GM12878 (cell line): ENCODE measurements at regions not wholly inside any gene's neighbourhood (a gene's known extent, or its start where the extent isn't known, plus 50 kb on each side); places are given as distances from the start of the nearest gene placed in this dataset.
A peak's percentile ranks its signal among the peaks of the same experiment; 100 is the strongest.

Experiments used
- ASH2L ChIP-seq: fragments of 300-600, 200-600 bp; sonication (generic); IDR thresholded peaks from 2 replicates; pipeline ENCODE4 v1.6.1; 2017; ENCODE audit warnings: low read depth, mild to moderate bottlenecking, borderline replicate concordance
- BACH1 ChIP-seq: fragments of 450-650 bp; IDR thresholded peaks from 2 replicates; pipeline ENCODE4 v1.6.1; 2017; ENCODE audit warnings: mild to moderate bottlenecking, borderline replicate concordance
- CREB1 ChIP-seq: IDR thresholded peaks from 2 replicates; pipeline ENCODE4 v1.6.1; 2012; ENCODE audit warnings: low read depth, mild to moderate bottlenecking, inconsistent platforms
- CTCF ChIP-seq, 3 experiments: IDR thresholded peaks in 2 of 3; conservative IDR thresholded peaks in 1 of 3; 2 replicates each; pipeline ENCODE4 v1.5.1; 2011; ENCODE audit warnings: low read depth in 3 of 3, low read length in 3 of 3, mild to moderate bottlenecking in 3 of 3, control low read depth in 2 of 3, moderate library complexity in 2 of 3, inconsistent platforms in 1 of 3, mixed read lengths in 1 of 3; ENCODE audit not compliant: control insufficient read depth in 2 of 3, insufficient read depth in 1 of 3; ENCODE audit errors: extremely low read depth in 1 of 3
- EP300 ChIP-seq, 2 experiments: fragments of 150-350 bp in 1 of 2; IDR thresholded peaks; 2 replicates each; pipeline ENCODE4 v1.6.1; 2011 to 2012; ENCODE audit warnings: low read depth in 2 of 2, low read length in 2 of 2, borderline replicate concordance in 1 of 2, improper control_type of control experiment in 1 of 2, inconsistent platforms in 1 of 2; ENCODE audit not compliant: control insufficient read depth in 1 of 2
- FOXM1 ChIP-seq: IDR thresholded peaks from 2 replicates; pipeline ENCODE4 v1.6.1; 2012; ENCODE audit warnings: low read depth, mild to moderate bottlenecking, inconsistent platforms, low read length, moderate library complexity
- GABPA ChIP-seq: IDR thresholded peaks from 2 replicates; pipeline ENCODE4 v1.6.1; 2014; ENCODE audit warnings: antibody characterized with exemption, low read depth, mild to moderate bottlenecking, inconsistent platforms
- HDAC2 ChIP-seq: fragments of 200-600 bp; sonication (generic); IDR thresholded peaks from 2 replicates; pipeline ENCODE4 v1.6.1; 2017
- NR2F1 ChIP-seq: fragments of 450-650 bp; conservative IDR thresholded peaks from 2 replicates; pipeline ENCODE4 v1.6.1; 2017; ENCODE audit warnings: mild to moderate bottlenecking
- NRF1 ChIP-seq: conservative IDR thresholded peaks from 2 replicates; pipeline ENCODE4 v1.6.1; 2011; ENCODE audit warnings: mild to moderate bottlenecking, low read depth, low read length, improper control_type of control experiment
- PML ChIP-seq: IDR thresholded peaks from 2 replicates; pipeline ENCODE4 v1.6.1; 2012; ENCODE audit warnings: low read length, inconsistent platforms
- POU2F2 ChIP-seq: IDR thresholded peaks from 3 replicates; pipeline ENCODE4 v1.6.1; 2011; ENCODE audit warnings: low read depth, mild to moderate bottlenecking, low read length, borderline replicate concordance
- RB1 ChIP-seq: fragments of 450-650 bp; formaldehyde crosslinking; IDR thresholded peaks from 2 replicates; pipeline ENCODE4 v1.6.1; 2017; ENCODE audit warnings: mild to moderate bottlenecking, borderline replicate concordance
- SMAD1 ChIP-seq: fragments of 450-650 bp; IDR thresholded peaks from 2 replicates; pipeline ENCODE4 v1.6.1; 2018; ENCODE audit warnings: mild to moderate bottlenecking, low read depth; ENCODE audit not compliant: partially characterized antibody
- SP1 ChIP-seq: IDR thresholded peaks from one replicate; pipeline ENCODE4 v1.6.1; 2011; ENCODE audit warnings: low read depth, low read length
- SPI1 ChIP-seq: IDR thresholded peaks from 2 replicates; pipeline ENCODE4 v1.6.1; 2011; ENCODE audit warnings: low read depth, mild to moderate bottlenecking, low read length, moderate library complexity, borderline replicate concordance; ENCODE audit not compliant: insufficient read depth
- SREBF1 ChIP-seq: IDR thresholded peaks from 2 replicates; pipeline ENCODE4 v1.6.1; 2012; ENCODE audit warnings: mild to moderate bottlenecking, low read length
- USF2 ChIP-seq: IDR thresholded peaks from 2 replicates; pipeline ENCODE4 v1.6.1; 2011; ENCODE audit warnings: low read depth, low read length, improper control_type of control experiment, borderline replicate concordance
- ZBED1 ChIP-seq: IDR thresholded peaks from 2 replicates; pipeline ENCODE4 v1.6.1; 2016; ENCODE audit warnings: borderline replicate concordance
- TF ChIP-seq, protein P1 (sequence below): fragments of 450-650 bp; IDR thresholded peaks from 2 replicates; pipeline ENCODE4 v1.6.1; 2017; ENCODE audit warnings: low read depth, mild to moderate bottlenecking, moderate library complexity
- TF ChIP-seq, protein P2 (sequence below): IDR thresholded peaks from 2 replicates; pipeline ENCODE4 v1.6.1; 2012; ENCODE audit warnings: low read depth, low read length, improper control_type of control experiment
- TF ChIP-seq, protein P3 (sequence below): IDR thresholded peaks from 2 replicates; pipeline ENCODE4 v1.6.1; 2011; ENCODE audit warnings: mild to moderate bottlenecking, low read depth, low read length, moderate library complexity; ENCODE audit not compliant: insufficient replicate concordance
- TF ChIP-seq, protein P4 (sequence below): fragments of 450-650 bp; IDR thresholded peaks from 2 replicates; pipeline ENCODE4 v1.6.1; 2016; ENCODE audit warnings: mild to moderate bottlenecking

DNA sequence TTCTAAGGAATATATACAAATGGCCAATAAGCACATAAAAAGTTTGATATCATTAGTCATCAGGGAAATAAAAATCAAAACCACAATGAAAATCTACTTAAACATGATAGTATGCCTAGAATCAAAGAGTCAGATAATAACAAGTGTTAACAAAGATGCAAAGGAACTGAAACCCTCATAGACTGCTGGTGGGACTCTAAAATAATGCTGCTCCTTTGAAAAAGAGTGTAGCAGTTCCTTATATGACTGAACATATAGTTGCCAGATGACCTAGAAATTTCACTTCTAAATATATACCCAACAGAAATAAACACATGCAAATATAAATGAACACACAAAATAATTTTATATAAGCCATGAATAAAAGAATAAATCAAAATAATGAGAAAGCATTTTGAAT lies 205.1 kb upstream of the CTSO start (continued):
- TF ChIP-seq, protein P1, sequence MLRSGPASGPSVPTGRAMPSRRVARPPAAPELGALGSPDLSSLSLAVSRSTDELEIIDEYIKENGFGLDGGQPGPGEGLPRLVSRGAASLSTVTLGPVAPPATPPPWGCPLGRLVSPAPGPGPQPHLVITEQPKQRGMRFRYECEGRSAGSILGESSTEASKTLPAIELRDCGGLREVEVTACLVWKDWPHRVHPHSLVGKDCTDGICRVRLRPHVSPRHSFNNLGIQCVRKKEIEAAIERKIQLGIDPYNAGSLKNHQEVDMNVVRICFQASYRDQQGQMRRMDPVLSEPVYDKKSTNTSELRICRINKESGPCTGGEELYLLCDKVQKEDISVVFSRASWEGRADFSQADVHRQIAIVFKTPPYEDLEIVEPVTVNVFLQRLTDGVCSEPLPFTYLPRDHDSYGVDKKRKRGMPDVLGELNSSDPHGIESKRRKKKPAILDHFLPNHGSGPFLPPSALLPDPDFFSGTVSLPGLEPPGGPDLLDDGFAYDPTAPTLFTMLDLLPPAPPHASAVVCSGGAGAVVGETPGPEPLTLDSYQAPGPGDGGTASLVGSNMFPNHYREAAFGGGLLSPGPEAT, result peak; percentile 28; the same call in 1 of the 2 replicates
- no peak for TF ChIP-seq HDAC2
- no peak for TF ChIP-seq POU2F2
- no peak for TF ChIP-seq SREBF1
- TF ChIP-seq USF2, result no peak
- no peak for TF ChIP-seq ZBED1
- TF ChIP-seq SMAD1, result no peak
- no peak for TF ChIP-seq CTCF (IDR thresholded peaks at IDR 0.05 in 2 of 3, conservative IDR thresholded peaks at IDR 0.05 in 1 of 3; ENCODE audit: control insufficient read depth in 2 of 3, extremely low read depth in 1 of 3, insufficient read depth in 1 of 3, low read depth in 3 of 3, low read length in 3 of 3)
- TF ChIP-seq, protein P2, sequence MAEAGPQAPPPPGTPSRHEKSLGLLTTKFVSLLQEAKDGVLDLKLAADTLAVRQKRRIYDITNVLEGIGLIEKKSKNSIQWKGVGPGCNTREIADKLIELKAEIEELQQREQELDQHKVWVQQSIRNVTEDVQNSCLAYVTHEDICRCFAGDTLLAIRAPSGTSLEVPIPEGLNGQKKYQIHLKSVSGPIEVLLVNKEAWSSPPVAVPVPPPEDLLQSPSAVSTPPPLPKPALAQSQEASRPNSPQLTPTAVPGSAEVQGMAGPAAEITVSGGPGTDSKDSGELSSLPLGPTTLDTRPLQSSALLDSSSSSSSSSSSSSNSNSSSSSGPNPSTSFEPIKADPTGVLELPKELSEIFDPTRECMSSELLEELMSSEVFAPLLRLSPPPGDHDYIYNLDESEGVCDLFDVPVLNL, result no peak
- no peak for TF ChIP-seq CREB1
- no peak for TF ChIP-seq NRF1
- peak; percentile 23; the same call in 1 of the 2 replicates for TF ChIP-seq FOXM1
- no peak for TF ChIP-seq BACH1
- TF ChIP-seq, protein P3, sequence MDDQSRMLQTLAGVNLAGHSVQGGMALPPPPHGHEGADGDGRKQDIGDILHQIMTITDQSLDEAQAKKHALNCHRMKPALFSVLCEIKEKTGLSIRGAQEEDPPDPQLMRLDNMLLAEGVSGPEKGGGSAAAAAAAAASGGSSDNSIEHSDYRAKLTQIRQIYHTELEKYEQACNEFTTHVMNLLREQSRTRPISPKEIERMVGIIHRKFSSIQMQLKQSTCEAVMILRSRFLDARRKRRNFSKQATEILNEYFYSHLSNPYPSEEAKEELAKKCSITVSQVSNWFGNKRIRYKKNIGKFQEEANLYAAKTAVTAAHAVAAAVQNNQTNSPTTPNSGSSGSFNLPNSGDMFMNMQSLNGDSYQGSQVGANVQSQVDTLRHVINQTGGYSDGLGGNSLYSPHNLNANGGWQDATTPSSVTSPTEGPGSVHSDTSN, result no peak
- no peak for TF ChIP-seq GABPA
- TF ChIP-seq EP300 (IDR thresholded peaks at IDR 0.05; ENCODE audit: borderline replicate concordance in 1 of 2, control insufficient read depth in 1 of 2, low read depth in 2 of 2, low read length in 2 of 2), result peak; percentile 52 to 57; a peak in 3 of 4 replicates
- no peak for TF ChIP-seq PML
- no peak for TF ChIP-seq RB1
- peak; percentile 79 for TF ChIP-seq SPI1
- no peak for TF ChIP-seq NR2F1
- no peak for TF ChIP-seq ASH2L
- no peak for TF ChIP-seq SP1
- TF ChIP-seq, protein P4, sequence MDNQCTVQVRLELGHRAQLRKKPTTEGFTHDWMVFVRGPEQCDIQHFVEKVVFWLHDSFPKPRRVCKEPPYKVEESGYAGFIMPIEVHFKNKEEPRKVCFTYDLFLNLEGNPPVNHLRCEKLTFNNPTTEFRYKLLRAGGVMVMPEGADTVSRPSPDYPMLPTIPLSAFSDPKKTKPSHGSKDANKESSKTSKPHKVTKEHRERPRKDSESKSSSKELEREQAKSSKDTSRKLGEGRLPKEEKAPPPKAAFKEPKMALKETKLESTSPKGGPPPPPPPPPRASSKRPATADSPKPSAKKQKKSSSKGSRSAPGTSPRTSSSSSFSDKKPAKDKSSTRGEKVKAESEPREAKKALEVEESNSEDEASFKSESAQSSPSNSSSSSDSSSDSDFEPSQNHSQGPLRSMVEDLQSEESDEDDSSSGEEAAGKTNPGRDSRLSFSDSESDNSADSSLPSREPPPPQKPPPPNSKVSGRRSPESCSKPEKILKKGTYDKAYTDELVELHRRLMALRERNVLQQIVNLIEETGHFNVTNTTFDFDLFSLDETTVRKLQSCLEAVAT, result no peak
